Kidney (tissue), 13 donors: ENCODE measurements at regions not wholly inside any gene's neighbourhood (a gene's known extent, or its start where the extent isn't known, plus 50 kb on each side); places are given as distances from the start of the nearest gene placed in this dataset.

ENCODE experiments used
- DNase-seq, 5 donors: peaks; one replicate each; pipeline ENCODE4 v3.0.0-alpha.2; 2013 to 2020
- FAIRE-seq: peaks from 2 replicates; lab custom pipeline; 2012; peaks lifted over from hg19 to GRCh38; lab: Jason Lieb, UNC
- H3K27ac ChIP-seq, 2 donors: one replicate each; pipeline ENCODE4 v1.7.0; 2013; ENCODE audit warnings: low read depth in 2 of 2, low read length in 2 of 2, inconsistent platforms in 1 of 2
- H3K27me3 ChIP-seq: one replicate; pipeline ENCODE4 v1.7.1; 2013; ENCODE audit warnings: low read length, inconsistent platforms; ENCODE audit not compliant: control insufficient read depth, insufficient read depth
- H3K36me3 ChIP-seq, 3 donors: one replicate each; pipeline versions ENCODE4 v1.7.0 to v1.7.1; 2013; ENCODE audit warnings: low read length in 3 of 3, control low read depth in 1 of 3, inconsistent platforms in 1 of 3; ENCODE audit not compliant: insufficient read depth in 3 of 3, control insufficient read depth in 2 of 3
- H3K4me1 ChIP-seq, 3 donors: one replicate each; pipeline versions ENCODE4 v1.7.0 to v1.7.1; 2013; ENCODE audit warnings: low read length in 3 of 3, inconsistent platforms in 1 of 3, low read depth in 1 of 3; ENCODE audit not compliant: control insufficient read depth in 2 of 3, insufficient read depth in 2 of 3
- H3K4me3 ChIP-seq, 3 donors: one replicate each; pipeline versions ENCODE4 v1.7.0 to v1.8.1; 2013; ENCODE audit warnings: low read length in 3 of 3, control low read depth in 1 of 3, inconsistent platforms in 1 of 3
- H3K9ac ChIP-seq, 3 donors: one replicate each; pipeline versions ENCODE4 v1.7.0 to v1.7.1; 2013; ENCODE audit warnings: low read length in 3 of 3, control low read depth in 1 of 3, inconsistent platforms in 1 of 3
- H3K9me3 ChIP-seq, 3 donors: one replicate each; pipeline versions ENCODE4 v1.7.0 to v1.7.1; 2013; ENCODE audit warnings: low read length in 3 of 3, control low read depth in 1 of 3, inconsistent platforms in 1 of 3; ENCODE audit not compliant: control insufficient read depth in 2 of 3, insufficient read depth in 1 of 3
- intact Hi-C: fragments of 100-400 bp; cut with DNase I; formaldehyde crosslinking; loops from one replicate; pipeline ENCODE4 v1.11.1; 2022
- TF ChIP-seq, protein P1 (sequence below): IDR thresholded peaks from 3 replicates; pipeline ENCODE4 v1.5.1; 2012; ENCODE audit warnings: mild to moderate bottlenecking, moderate library complexity, borderline replicate concordance; ENCODE audit not compliant: insufficient read depth; ENCODE audit errors: extremely low read depth
- donor health status: control.
- donor health status: control.
- donor health status: control.
- donor health status: control.
- donor health status: control.
- donor health status: DM: yes; HTN: yes; CAD: no.
- donor health status: Normal renal cell carcinoma (clear cell type).

DNA sequence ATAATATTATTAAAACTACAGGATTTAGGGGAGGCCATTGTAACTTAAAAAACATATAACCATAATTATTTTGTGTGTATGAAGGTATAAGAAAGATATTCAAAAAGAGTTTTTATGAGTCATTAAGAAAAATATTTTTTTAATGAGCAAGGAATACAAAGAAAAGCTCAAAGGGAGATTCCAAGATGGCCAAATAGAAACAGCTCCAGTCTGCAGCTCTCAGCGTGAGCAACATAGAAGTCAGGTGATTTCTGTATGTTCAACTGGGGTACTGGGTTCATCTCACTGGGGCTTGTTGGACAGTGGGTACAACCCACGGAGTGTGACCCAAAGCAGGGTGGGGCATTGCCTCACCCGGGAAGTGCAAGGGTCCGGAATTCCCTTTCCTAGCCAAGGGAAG is 336.1 kb downstream of the TBL1XR1 start:
- no peaks in the 10 kb centered on the region for H3K27me3 ChIP-seq
- no peaks in the 10 kb centered on the region for H3K4me1 ChIP-seq
- TF ChIP-seq, protein P1, sequence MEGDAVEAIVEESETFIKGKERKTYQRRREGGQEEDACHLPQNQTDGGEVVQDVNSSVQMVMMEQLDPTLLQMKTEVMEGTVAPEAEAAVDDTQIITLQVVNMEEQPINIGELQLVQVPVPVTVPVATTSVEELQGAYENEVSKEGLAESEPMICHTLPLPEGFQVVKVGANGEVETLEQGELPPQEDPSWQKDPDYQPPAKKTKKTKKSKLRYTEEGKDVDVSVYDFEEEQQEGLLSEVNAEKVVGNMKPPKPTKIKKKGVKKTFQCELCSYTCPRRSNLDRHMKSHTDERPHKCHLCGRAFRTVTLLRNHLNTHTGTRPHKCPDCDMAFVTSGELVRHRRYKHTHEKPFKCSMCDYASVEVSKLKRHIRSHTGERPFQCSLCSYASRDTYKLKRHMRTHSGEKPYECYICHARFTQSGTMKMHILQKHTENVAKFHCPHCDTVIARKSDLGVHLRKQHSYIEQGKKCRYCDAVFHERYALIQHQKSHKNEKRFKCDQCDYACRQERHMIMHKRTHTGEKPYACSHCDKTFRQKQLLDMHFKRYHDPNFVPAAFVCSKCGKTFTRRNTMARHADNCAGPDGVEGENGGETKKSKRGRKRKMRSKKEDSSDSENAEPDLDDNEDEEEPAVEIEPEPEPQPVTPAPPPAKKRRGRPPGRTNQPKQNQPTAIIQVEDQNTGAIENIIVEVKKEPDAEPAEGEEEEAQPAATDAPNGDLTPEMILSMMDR, result no peak
- FAIRE-seq (no peak), DNase-seq (no peak)
- no peak overlapping the region for H3K4me3 ChIP-seq
- no peak overlapping the region for H3K27ac ChIP-seq
- H3K36me3 ChIP-seq, result no peaks in the 10 kb centered on the region
- no peak overlapping the region for H3K9ac ChIP-seq
- intact Hi-C loops, result no loop called here
- no peaks in the 10 kb centered on the region for H3K9me3 ChIP-seq

DNA sequence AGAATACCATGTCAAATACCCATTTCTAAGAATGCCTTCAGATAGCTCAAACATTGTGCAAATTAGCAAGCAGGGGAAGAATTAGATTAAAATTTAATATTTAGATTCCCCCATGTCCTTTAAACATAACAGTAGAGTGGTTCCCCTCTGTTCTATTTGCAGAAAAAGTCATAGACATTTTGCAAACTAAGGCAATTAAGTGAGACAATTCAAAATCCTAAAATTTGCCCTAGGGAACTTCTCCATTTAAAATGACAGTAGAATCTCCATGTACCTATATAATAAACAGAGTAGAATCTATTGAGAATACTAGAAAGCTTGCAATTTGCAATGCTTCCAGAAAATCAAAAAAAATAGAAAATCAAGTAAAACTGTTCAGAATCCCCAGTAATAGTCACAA is 340.6 kb downstream of the TBL1XR1 start:
- no peak overlapping the region for H3K9ac ChIP-seq
- H3K4me1 ChIP-seq, result no peaks in the 10 kb centered on the region
- DNase-seq, result no peak
- FAIRE-seq, result no peak
- H3K27me3 ChIP-seq, result no peaks in the 10 kb centered on the region
- H3K27ac ChIP-seq, result no peak overlapping the region
- intact Hi-C loops, result no loop called here
- H3K9me3 ChIP-seq, result no peaks in the 10 kb centered on the region
- TF ChIP-seq, protein P1, result no peak
- H3K36me3 ChIP-seq, result no peaks in the 10 kb centered on the region
- H3K4me3 ChIP-seq, result no peak overlapping the region

DNA sequence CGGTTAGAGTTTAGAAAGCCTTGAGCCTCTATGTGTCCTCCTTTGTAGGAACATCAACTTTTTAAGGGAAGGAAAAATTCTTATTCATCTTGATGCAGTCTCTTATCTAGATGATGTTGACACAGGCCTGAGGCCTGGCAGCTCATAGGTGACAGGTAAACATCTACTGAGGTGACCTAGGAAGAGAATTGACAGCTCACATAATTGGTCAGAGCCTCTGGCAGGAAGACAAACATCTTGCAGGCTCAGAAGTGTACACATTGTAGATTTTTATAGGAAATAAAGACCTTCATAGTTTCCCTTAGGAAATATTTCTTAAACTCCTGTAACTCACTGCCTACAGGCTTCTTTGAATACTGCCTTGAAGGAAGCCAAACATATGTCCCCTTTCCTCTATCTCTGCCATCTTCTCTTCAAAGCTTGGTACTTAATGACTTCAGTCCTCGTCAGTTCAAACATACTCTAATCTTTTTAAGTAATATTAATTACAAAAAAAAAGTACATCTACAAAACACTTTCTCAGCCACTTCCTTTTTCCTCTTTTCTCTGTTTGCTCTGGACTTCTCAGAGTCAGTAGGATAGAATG is 341.3 kb downstream of the TBL1XR1 start:
- H3K4me1 ChIP-seq, result no peaks in the 10 kb centered on the region
- H3K27me3 ChIP-seq, result no peaks in the 10 kb centered on the region
- no peak overlapping the region for H3K9ac ChIP-seq
- TF ChIP-seq, protein P1, result no peak
- H3K27ac ChIP-seq, result no peak overlapping the region
- DNase-seq, result no peak
- H3K4me3 ChIP-seq, result no peak overlapping the region
- no peaks in the 10 kb centered on the region for H3K36me3 ChIP-seq
- FAIRE-seq, result no peak
- intact Hi-C loops, result no loop called here
- no peaks in the 10 kb centered on the region for H3K9me3 ChIP-seq

DNA sequence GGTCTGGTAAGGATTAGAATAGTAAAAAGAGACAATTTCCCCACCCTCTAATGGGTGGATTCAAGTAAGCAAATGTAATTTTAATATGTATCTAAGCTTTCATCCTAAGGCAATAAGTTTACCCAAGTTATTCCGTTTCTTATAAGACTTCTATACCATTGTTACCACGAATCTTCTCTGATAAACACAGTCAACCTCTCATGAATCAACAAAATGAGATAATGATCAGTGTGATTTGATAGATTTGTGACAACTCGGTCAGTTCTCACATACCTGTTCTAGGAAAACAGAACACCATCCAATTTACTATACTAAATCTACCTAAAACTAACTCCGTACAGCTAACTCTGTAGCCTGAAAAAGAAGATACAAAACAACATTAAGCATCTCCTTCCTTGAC is 342.1 kb downstream of the TBL1XR1 start:
- intact Hi-C loops, result no loop called here
- Histone ChIP-seq H3K4me1 (no peaks in the 10 kb centered on the region), H3K9me3 (no peaks in the 10 kb centered on the region), H3K9ac (no peak overlapping the region), H3K36me3 (no peaks in the 10 kb centered on the region), H3K27me3 (no peaks in the 10 kb centered on the region), H3K27ac (no peak overlapping the region), H3K4me3 (no peak overlapping the region)
- DNase-seq (no peak), FAIRE-seq (no peak)
- TF ChIP-seq, protein P1, result no peak
